ENCODE measurements at regions not wholly inside any gene's neighbourhood (a gene's known extent, or its start where the extent isn't known, plus 50 kb on each side); places are given as distances from the start of the nearest gene placed in this dataset.
"Not testable (repeated sequence)": the region's sequence is repeated elsewhere in the genome, so short reads cannot be mapped to it uniquely, and the experiment has no call there.

DNA sequence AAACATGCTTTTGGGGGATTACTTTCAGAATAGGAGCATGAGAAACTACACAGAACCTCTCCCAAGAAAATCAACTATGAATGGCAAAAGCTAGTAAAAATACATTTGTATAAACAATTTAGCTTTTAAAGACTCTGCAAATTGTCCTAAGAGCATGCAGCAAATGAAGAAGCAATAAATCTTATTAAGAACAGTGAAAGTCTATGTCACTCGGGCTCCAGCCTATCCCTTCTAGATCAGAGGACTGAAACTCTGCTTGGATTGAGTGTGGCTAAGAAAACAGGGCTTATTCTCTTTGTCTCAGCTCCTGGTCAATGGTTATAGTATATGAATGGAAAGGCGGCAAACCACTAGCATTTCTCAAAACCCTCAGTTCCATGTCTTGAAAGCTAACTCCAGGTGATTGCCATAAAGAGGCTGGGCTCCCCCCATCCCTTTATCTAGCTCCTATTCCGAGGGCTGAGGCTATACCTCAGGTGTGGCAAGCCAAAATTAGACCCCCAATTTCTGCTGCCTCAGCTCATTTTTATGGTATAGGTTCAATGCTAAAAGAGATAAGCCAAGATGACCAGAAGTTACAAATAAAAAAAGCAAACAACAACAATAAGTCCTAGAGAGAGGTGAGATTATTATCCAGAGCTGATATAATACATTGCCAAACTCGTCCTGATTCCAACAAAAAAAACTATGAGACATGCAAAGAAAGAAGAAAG, 953.2 kb downstream of the SLITRK6 start:
- DNase-seq, result no peak

DNA sequence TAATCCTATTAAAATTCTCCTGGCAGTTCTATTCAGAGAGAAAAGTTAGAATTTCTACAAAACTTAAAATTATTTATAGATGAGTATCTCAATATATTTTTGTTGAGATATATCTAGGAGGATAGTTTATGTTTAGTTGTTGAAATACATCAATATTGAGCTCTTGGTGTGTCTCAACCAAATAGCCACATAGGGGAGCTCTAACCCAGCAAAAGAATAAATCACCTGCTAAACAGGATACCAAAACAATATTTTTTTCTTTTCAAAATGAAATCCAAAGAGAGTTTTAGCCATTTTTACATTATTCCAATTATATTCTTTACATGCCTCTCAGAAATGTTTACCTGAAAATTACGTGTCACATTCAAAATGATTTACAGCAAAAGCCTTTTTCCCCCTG, 954.7 kb downstream of the SLITRK6 start:
- no peak for DNase-seq

DNA sequence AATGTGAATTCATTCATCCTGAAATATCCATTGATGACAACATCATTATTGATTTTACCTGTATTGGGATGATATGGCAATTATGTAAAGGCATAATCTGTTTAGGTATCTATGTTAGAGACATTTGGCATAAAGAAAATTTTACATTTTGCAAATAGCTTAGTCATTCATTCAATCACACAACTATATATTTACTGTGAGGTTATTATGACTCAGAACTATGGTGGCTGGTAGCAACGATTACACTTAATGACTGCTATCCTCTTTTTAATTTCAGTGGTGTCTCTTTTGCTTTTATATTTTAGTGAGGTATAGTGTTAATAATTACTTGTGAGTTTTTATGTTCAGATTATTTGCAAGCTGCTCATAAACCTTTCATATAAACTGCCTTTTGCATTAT, 955.9 kb downstream of the SLITRK6 start:
- DNase-seq, result no peak

DNA sequence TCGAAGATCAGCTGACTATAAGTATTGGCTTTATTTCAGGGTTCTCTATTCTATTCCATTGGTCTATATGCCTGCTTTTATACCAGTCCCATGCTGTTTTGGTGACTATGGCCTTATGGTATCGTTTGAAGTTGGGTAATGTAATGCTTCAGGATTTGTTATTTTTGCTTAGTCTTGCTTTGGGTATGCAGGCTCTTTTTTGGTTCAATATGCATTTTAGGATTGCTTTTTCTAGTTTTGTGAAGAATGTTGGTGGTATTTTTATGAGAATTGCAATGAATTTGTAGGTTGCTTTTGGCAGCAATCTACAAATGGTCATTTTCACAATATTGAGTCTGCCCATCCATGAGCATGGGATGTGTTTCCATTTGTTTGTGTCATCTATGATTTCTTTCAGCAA, 951.9 kb upstream of the SLITRK1 start:
- DNase-seq, result no peak

DNA sequence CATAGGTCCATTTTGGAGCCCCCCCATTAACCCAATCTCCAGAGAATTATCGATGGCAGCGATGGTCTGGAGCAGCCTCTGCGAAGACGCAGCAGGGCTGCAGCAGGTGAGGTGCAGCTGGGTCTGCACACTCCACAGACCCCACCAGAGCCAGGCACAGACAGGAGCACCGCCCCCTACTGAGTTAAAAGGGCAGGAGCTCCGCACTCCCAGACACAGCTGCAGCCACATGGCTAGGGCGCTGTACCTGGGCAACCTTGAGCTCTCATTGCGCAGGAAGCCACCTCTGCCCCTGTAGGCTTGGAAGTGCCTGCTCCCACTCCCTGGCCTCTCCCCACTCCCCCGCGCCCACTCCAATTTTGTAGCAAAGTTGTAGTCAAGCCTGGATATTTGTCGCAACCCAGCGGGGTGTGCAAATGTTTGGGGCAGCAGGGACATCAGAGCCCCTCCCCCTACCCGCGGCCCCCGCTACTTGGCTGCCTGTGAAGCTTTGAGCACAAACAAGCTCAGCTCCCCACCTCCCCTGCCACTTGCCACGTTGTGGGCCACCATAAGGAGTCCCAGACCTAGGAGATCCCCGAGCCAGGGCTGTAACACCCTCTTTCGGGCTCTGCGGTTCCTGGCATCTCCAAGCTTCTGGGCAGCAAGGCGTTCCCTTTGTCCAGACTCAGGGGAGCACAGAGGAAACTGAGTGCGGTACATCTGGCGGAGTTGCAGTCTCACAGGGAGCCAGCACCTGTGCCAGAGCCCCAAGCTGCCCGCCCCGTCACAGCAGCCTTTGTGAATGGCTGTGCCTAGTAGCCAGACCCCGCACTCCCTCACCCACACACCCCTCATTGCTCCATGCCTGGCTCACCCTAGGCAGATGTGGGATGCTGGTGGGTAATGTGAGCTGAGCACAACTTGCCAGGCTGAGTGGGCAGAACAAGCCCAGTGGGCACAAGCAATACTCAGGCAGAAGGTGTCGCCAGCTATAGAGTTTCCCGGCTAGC, 949.7 kb upstream of the SLITRK1 start:
- DNase-seq, result no peak

DNA sequence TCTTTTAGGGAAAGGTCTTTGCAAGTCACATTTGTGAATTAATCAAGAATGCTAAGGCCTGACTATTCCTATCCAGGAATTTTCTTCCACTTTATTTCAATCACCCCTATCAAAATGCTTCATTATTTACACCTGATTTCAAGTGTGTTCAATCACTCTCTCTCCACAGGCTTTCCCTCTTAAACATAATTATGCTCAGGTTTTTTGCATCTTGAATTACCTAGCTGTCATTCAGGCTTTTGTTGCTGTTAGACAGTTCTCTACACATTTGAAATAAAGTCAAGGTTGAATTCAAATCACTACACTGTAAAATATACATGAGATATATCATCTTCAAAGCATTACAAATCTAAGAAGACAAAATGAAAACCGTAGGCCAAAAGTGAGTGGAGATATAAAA, 941.3 kb upstream of the SLITRK1 start:
- no peak for DNase-seq

DNA sequence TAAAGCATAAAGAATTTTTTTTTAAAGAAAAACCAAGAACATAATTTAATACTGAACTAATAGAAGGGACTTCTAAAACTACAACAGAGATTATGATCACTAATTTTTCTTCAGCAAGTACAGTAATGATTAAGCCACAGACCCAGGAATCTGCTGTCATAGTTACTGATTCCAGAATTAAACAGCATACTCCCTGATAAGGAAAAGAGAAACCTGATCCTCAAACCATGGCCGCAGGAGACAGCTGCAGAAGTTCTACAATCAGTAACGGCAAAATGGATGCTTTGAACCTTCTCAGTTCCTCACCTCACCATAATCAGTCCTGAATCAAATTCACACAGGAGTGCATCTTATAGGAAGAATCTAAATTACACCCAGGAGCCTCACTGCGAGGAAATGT, 939.0 kb upstream of the SLITRK1 start:
- no peak for DNase-seq

DNA sequence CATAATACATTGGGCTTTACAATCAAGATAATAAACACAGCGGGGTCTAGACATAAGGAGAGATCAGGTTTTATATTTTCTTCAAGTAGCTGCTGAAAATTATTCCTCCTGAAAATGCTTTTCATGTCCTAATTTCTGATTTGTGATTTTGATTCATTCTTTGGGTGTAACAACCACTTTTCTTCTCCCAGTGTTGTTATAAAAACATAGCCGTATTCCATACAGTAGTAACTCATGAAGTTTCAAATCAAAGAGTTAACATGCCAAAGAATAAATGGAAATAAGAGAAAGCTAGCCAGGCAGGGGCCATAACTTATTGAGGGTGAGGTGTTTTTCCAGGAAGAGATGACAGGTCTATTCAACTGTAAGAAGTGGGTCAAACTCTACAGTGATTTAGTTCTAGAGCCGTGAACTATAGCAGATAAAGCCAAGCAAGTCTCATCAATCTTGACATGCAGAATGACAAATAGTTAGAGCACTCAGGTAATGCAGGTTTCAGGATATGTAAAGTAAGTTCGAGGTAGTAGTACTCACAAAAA, 934.4 kb upstream of the SLITRK1 start:
- DNase-seq, result no peak

DNA sequence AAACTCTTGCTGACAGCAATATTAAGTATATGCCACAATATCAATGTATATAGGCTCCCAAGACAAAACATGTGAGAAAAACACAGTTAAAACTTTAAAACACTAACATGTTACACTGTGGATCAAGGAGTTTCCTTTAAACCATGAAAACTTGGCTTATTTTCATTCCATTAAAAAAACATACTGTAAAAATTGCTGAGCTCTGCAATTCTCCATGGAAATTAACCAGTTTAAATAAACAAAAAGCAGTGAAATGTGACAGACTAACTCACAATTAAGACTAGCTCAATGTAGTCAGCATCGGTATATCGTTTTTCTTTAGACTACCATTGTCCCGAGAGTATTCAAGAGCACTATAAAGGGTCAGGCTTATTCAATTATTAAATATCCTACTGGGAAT, 930.5 kb upstream of the SLITRK1 start:
- DNase-seq, result no peak

DNA sequence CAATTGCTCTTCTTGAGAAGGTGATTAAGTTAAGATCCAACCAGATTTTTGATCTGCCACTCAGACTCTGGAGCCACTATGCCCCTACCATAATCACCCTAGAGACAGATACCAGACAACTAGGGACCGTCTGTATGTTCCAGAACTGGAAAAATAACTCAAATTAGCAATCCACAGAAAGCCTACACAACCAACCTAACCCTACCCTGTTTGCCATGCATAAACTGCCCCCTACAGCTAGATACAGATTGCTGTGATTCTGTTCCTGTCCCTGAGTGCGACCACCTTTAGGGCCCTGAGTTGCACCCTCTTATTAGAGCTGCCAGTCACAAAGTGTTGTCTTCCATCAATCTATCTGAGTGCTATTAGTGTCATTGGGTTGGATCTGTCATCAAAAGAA, 929.8 kb upstream of the SLITRK1 start:
- DNase-seq, result no peak

DNA sequence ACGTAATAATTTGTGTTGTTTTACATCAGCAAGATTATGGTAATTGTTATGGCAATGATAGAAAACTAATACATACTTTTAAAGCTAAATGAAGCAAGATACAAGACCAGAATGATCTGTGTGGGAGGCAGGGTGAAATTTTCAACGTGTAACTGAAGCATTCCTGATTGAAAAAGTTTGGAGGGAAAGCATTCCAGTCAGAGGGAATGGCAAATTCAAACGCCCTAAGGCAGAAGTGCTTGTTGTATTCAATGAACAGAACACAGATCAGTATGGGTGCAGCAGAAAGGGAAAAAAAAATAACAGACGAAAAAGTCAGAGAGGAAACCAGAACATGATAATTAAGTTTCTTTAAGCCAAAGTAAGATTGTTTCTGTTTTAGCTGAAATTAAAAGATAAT, 928.5 kb upstream of the SLITRK1 start:
- DNase-seq, result no peak

DNA sequence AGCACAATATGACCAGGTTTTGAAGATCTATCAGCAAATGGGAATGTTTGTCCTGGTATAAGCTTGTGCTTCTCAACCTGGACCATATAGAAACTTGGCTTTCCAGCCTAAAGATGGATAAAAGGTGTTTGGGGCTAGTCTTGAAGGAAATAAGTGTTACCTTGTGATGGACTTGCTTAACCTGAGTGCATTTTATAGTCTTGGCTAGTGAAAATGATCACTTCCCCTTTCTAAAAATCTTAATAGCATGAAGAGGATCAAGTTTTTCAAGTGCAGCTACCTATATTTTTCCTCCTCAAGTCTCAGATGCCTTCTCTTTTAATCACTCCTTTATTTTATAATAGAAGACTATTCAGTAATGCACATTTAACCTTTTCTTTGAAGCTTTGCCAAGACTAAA, 919.8 kb upstream of the SLITRK1 start:
- no peak for DNase-seq

DNA sequence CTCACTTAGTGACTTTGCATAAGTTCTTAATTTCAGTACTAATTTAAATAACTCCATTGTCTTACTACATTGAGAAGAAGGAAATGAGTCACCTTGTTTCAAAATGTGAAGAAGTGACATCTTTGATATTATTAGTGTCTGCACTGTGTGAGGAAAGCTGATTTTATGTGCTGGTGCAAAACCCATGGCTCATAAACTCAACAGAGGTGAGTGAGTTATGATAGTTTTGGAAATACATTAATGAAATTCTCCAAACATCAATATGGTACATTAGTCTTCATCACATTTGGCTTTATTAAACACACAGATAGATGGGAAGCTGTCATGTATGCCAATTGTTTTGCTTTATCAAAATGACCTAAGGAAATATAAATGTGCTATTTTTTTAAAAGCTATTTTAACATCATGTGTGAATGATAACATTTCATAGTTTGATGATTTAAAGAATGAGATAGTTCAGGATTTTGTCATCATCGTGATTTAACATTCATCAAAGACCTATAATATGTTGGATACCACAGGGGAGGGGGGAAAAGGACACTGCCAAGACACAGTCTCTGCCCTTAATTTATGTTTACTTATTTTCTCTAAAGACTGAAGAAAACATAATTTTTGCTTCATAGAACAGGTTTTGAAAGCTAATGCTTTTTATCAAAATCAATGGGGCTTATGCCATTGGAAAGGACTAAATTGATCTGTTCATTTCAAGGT, 902.3 kb upstream of the SLITRK1 start:
- DNase-seq, result no peak

DNA sequence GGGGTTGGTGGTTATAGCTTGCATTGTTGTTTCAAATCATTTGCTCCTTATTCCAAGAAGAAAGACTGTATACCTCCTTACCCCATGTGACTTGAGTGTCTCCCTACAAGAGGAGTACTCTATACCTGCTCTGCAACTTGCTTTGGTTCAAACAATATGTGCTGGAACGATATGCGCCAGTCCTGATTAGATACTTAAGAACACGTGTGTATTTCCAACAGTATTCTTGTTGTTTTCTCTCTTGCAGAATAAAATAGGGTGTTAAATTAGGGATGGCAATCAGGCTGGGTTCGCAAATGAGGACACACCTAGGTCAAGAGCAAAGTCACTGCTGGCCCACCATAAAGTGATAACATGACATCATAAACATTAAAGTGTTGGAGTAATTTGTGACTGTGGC, 895.0 kb upstream of the SLITRK1 start:
- DNase-seq, result no peak

DNA sequence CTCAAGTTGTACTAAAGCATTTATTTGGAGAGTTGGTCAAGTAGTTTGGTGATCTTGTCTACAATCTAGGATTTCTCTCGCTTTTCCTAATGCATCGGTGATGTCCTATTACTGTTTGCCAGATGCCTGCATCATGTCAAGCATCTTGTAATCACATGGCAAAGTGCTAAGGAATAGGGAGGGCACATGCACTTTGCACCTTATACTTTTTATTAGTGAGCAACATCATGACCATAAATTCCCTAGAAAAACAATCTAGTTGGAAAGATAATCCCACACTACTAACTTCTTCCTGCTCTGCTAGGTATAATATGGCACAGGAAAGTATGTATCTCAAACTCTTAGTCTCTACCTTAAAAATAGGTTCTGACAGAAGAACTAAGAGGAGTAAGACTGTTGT, 894.3 kb upstream of the SLITRK1 start:
- no peak for DNase-seq

DNA sequence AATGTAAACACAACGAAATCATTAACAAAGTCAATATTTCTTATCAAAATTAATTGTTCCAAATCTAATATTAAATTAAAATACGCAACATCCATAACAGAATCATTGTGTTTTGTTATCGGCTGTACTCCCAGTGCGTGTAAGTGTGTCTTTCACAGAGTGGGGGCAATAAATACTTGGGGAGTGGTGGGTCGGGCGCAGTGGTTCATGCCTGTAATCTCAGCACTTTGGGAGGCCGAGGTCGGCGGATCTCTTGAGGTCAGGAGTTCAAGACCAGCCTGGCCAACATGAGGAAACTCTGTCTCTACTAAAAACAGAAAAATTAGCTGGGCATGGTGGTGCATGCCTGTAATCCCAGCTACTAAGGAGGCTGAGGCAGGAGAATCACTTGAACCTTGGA, 893.6 kb upstream of the SLITRK1 start:
- not testable (repeated sequence) for DNase-seq

DNA sequence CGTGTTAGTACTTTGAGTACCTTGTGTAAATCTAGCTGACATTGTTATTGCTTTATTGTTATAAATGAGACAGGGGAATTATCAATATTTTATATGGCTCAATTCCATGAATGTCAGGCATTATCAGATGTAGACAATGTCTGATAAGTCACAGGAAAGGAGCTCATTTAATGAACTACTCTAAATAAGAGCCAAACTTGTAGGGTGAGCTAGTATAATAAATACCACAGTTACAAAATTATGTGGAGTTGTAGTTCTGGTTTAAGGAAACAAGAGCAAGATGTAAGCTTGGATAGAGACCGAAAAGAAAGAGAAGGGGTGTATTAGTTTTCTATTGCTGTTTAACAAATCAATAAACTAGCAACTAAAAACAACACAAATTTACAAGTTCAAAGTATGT, 891.8 kb upstream of the SLITRK1 start:
- DNase-seq, result no peak

DNA sequence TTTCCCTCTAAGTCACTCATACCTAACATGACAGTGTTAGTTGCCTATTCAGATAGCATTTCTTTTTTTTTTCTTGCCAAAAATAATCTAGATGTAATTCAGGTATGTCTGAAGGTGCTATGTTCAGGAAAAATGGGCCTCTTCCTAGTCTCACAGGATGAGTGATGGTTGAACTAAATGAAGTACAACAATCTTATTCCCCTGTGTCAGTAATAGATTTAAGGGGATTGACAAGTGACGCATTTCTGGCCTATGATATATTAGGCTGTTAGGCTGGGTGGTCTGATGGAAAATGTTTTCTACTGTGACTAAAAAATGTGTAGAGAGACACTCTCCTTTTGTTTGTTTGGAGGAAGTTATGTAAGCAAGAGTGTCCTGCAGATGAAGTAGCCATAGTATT, 878.7 kb upstream of the SLITRK1 start:
- no peak for DNase-seq

DNA sequence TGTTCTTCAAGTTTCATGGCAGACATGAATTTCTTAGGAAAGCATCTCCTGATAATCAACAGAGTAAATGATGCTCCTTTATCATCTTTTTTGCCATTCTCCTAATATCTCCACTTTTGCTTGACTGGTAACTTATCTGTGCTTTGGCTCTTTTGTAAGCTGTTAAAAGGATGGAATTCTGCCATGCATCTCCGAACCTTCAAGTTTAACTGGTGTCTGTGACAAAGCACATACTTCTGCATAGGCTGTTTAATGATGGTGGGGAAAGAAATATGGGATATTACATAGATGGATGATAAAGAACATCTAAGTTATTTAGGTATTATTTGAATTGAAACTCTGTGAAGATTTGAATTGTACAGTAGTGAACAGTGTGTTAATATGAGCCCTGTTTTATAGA, 866.9 kb upstream of the SLITRK1 start:
- no peak for DNase-seq

DNA sequence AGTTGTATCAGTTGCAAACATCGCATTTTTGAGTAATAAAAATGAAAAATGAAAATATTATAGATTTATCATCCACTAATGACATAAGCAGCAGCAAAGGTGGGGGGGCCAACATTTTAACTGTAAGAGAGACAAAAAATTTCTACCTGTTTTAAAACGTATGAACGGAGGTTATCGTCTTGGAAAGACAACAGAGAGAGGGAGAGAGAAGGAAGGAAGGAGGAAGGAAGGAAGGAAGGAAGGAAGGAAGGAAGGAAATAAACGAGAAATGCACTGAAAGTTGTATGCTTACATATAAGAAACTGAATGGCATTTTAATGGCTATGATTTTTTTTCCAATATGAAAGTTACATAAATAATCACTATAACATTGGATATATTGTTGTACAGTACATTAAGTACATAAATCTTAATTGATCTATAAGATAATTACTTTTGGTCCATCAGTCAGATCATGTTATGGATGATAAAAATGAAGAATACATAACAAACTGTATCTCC, 862.8 kb upstream of the SLITRK1 start:
- no peak for DNase-seq

DNA sequence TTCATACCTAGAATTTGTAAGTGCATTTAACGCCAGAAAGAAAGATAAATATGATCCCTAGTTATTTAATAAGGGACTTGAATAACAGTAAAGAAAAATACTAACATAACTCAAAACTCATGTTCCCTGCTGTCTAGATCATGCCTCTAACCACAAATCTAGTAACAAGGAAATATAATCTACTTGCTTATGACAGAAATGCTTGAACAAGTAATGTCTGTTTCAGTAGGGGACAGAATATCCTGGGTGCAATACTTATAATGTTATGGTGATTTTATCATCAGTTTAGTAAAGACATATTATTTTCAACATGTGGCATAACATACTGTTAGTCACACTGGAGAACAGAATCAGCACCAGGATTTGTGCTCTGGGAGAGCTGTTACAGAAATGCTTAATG, 861.9 kb upstream of the SLITRK1 start:
- DNase-seq, result no peak

DNA sequence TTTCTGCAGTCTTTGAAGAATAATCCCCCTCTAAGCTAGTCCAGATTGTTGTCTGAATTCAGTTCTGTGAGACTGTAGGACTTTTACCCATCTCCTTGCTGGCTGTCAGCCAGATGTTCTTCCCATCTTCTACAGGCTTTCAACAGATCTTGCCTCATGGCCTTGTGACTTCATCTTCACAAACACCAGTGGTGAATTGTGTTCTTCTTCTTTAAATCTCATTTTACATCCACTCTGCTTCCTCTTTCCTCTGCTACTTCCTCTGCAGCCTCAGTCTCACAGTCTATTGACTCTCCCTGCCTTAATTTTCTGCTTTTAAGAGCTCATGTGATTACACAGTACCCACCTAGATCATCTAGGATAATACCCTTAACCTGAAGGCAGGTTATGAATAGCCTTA, 859.0 kb upstream of the SLITRK1 start:
- DNase-seq, result no peak

DNA sequence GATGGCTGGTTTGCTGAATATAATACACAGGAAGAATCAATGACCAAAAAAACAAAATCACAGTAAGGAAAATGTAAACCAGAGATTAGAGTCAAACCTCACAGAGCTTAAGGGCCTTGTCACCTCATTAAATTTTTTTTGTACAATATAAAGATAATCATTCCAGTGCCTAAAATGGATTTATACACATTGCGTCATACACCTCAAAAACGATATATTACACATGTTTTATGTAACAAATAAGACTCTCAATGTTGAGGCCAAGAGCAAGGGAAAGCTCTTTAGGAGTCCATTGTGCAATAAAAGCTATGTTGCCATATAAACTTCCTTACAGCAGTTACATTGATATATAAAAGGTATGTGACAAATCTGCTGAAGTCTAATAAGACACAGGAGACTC, 856.7 kb upstream of the SLITRK1 start:
- DNase-seq, result no peak

All from right kidney (tissue), 1 donor.